Gastrocnemius medialis (tissue), 4 donors: ENCODE measurements at regions not wholly inside any gene's neighbourhood (a gene's known extent, or its start where the extent isn't known, plus 50 kb on each side); places are given as distances from the start of the nearest gene placed in this dataset.
"Not testable (repeated sequence)": the region's sequence is repeated elsewhere in the genome, so short reads cannot be mapped to it uniquely, and the experiment has no call there.

ENCODE experiments used
- ATAC-seq, 2 donors: fragments of 150-250 bp; one replicate each; pipeline ENCODE4 v1.9.1; 2016
- DNase-seq, 2 donors: peaks; one replicate each; pipeline ENCODE4 v3.0.0-alpha.2; 2019
- H3K27ac ChIP-seq, 4 donors: fragments of 200-600 bp; sonication (generic); 1 replicate in 1 of 4; 2 replicates in 3 of 4; pipeline ENCODE4 v1.5.1; 2016 to 2018; ENCODE audit warnings: mild to moderate bottlenecking in 2 of 4, moderate library complexity in 1 of 4
- H3K27me3 ChIP-seq, 3 donors: fragments of 200-600 bp; sonication (generic) in 2 of 3; 1 replicate in 1 of 3; 2 replicates in 2 of 3; pipeline versions ENCODE4 v1.5.1 to v1.6.0; 2016 to 2019; ENCODE audit warnings: mild to moderate bottlenecking in 1 of 3, moderate library complexity in 1 of 3
- H3K36me3 ChIP-seq, 2 donors: fragments of 200-600 bp; sonication (generic) in 1 of 2; one replicate each; pipeline ENCODE4 v1.5.1; 2017 to 2018
- H3K4me1 ChIP-seq, 2 donors: fragments of 200-600 bp; sonication (generic) in 1 of 2; one replicate each; pipeline ENCODE4 v1.5.1; 2016 to 2017; ENCODE audit warnings: mild to moderate bottlenecking in 2 of 2
- H3K4me3 ChIP-seq, 4 donors: fragments of 200-600 bp; sonication (generic) in 3 of 4; 1 replicate in 1 of 4; 2 replicates in 3 of 4; pipeline ENCODE4 v1.5.1; 2016 to 2019; ENCODE audit warnings: mild to moderate bottlenecking in 2 of 4
- H3K9me3 ChIP-seq, 3 donors: fragments of 200-600 bp; sonication (generic) in 2 of 3; 1 replicate in 1 of 3; 2 replicates in 2 of 3; pipeline ENCODE4 v1.5.1; 2016 to 2019
- POLR2A ChIP-seq, 2 donors: fragments of 450-650 bp; IDR thresholded peaks; one replicate each; pipeline ENCODE4 v1.6.1; 2017; ENCODE audit warnings: antibody characterized with exemption in 2 of 2, mild to moderate bottlenecking in 2 of 2, moderate library complexity in 2 of 2
- in situ Hi-C, 4 donors: fragments of 200-750 bp; cut with MboI; loops; one replicate each; pipeline versions ENCODE4 v1.15.0 to v1.8.0; 2017; ENCODE audit warnings: low sequenced_read_pairs in 4 of 4
- intact Hi-C: fragments of 100-400 bp; cut with DNase I; formaldehyde crosslinking; loops from one replicate; pipeline ENCODE4 v1.15.1; 2023; ENCODE audit warnings: low total_unique reads
- TF ChIP-seq, protein P1 (sequence below), 5 experiments: fragments of 450-650 bp in 3 of 5; fragments of 200-600 bp in 2 of 5; sonication (generic) in 2 of 5; IDR thresholded peaks in 4 of 5; conservative IDR thresholded peaks in 1 of 5; 1 replicate in 4 of 5; 2 replicates in 1 of 5; pipeline ENCODE4 v1.5.1; 2016 to 2019; ENCODE audit warnings: antibody characterized with exemption in 5 of 5, mild to moderate bottlenecking in 3 of 5, moderate library complexity in 3 of 5

DNA sequence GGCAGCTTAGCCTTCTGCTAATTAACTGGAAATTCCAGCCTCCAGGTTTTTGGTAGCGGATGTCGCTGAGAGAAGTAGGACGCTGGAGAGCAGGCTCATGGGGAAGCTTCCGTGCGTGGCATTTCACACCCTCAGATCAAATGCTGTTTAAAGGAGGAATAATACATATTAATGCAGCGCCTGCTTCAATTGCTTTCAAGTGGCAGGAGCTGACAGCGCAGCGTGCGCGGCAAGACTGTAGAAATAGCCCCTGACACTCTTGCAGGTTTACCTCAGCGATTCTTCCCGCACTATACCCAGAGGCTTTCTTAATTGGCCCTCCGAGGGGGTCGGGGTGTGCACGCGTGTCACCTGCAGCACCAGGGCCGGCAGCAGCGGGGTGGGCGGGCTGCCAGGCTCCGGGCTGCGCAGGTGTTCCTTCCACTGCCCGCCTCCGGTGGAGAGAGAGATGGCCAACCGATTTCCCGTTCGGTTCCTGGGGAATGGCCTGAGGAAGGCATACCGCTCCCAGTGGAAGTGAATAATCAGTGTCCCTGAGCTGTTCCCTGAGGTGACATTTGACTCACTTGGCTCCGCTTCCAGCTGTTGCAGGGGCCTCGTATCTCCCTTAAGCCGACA is 427.9 kb downstream of the KCTD16 start:
- ATAC-seq (no peak), DNase-seq (no peak)
- Histone ChIP-seq H3K4me1 (peaks cover 0 to 4% of the 10 kb centered on the region in 2 donors), H3K36me3 (no peaks in the 10 kb centered on the region), H3K9me3 (no peaks in the 10 kb centered on the region), H3K4me3 (no peak overlapping the region), H3K27me3 (no peaks in the 10 kb centered on the region), H3K27ac (no peak overlapping the region)
- in situ Hi-C loops = no loop called here
- TF ChIP-seq, protein P1, sequence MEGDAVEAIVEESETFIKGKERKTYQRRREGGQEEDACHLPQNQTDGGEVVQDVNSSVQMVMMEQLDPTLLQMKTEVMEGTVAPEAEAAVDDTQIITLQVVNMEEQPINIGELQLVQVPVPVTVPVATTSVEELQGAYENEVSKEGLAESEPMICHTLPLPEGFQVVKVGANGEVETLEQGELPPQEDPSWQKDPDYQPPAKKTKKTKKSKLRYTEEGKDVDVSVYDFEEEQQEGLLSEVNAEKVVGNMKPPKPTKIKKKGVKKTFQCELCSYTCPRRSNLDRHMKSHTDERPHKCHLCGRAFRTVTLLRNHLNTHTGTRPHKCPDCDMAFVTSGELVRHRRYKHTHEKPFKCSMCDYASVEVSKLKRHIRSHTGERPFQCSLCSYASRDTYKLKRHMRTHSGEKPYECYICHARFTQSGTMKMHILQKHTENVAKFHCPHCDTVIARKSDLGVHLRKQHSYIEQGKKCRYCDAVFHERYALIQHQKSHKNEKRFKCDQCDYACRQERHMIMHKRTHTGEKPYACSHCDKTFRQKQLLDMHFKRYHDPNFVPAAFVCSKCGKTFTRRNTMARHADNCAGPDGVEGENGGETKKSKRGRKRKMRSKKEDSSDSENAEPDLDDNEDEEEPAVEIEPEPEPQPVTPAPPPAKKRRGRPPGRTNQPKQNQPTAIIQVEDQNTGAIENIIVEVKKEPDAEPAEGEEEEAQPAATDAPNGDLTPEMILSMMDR (IDR thresholded peaks at IDR 0.05 in 4 of 5, conservative IDR thresholded peaks at IDR 0.05 in 1 of 5) = no peak
- TF ChIP-seq POLR2A (IDR thresholded peaks at IDR 0.05) = no peak
- intact Hi-C loops = no loop called here

DNA sequence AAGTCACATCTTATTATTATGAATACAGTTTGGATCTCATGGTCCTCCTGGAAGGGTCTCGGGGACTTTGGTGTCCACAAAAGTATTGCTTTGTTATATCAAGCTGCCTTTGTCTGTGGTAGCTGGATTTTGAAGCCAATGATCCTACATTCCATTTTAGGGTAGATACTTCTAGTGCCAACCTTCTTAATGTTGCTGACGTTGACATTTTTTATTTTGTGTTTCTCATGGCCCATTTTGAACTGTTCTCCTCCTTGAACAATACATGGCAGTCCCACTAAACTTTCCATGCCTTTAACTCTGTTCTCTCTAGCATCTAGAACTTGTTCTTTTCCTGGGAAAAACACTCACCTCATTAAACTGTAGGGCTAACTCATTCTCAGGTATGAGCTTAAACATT is 425.8 kb downstream of the KCTD16 start:
- no peak overlapping the region for H3K27ac ChIP-seq
- H3K9me3 ChIP-seq = no peaks in the 10 kb centered on the region
- intact Hi-C loops = no loop called here
- no peak for TF ChIP-seq POLR2A (IDR thresholded peaks at IDR 0.05)
- TF ChIP-seq, protein P1 (IDR thresholded peaks at IDR 0.05 in 4 of 5, conservative IDR thresholded peaks at IDR 0.05 in 1 of 5) = no peak
- DNase-seq (no peak), ATAC-seq (no peak)
- no peaks in the 10 kb centered on the region for H3K36me3 ChIP-seq
- H3K4me1 ChIP-seq = peaks cover 0 to 4% of the 10 kb centered on the region in 2 donors
- in situ Hi-C loops = no loop called here
- no peak overlapping the region for H3K4me3 ChIP-seq
- no peaks in the 10 kb centered on the region for H3K27me3 ChIP-seq

DNA sequence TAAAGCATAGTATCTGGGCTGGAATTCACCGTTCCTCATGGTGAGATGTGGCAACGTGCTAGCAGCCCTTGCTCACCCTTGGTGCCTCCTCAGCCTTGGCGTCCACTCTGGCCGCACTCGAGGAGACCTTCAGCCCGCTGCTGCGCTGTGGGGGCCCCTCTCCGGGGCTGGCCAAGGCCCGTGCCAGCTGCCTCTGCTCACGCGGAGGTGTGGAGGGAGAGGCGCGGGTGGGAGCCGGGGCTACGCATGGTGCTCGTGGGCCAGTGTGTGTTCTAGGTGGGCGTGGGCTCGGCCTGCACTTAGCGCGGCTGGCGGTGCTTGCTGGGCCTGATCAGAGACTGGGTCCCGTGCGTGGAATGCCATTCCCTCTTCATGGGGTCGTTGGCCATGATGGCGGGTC is 424.2 kb downstream of the KCTD16 start:
- no peak overlapping the region for H3K4me3 ChIP-seq
- H3K27me3 ChIP-seq = no peaks in the 10 kb centered on the region
- intact Hi-C loops = no loop called here
- peaks cover 0 to 4% of the 10 kb centered on the region in 2 donors for H3K4me1 ChIP-seq
- no peak overlapping the region for H3K27ac ChIP-seq
- TF ChIP-seq POLR2A (IDR thresholded peaks at IDR 0.05) = no peak
- TF ChIP-seq, protein P1 (IDR thresholded peaks at IDR 0.05 in 4 of 5, conservative IDR thresholded peaks at IDR 0.05 in 1 of 5) = no peak
- ATAC-seq (no peak), DNase-seq (no peak)
- no peaks in the 10 kb centered on the region for H3K36me3 ChIP-seq
- H3K9me3 ChIP-seq = no peaks in the 10 kb centered on the region
- in situ Hi-C loops = no loop called here

DNA sequence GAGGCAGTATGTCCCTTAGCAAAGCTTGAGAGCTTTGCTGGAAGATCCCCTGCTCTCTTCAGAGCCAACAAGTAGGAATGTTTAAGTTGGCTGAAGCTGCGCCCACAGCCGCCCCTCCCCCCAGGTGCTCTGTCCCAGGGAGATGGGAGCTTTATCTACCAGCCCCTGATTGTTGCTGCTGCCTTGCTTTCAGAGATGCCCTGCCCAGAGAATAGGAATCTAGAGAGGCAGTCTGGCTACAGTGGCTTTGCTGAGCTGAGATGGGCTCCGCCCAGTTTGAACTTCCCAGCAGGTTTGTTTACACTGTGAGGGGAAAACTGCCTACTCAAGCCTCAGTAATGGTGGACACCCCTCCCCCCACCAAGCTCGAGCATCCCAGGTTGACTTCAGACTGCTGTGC is 423.6 kb downstream of the KCTD16 start:
- H3K27me3 ChIP-seq, H3K36me3 ChIP-seq, H3K27ac ChIP-seq, DNase-seq, H3K9me3 ChIP-seq, H3K4me3 ChIP-seq, intact Hi-C loops, H3K4me1 ChIP-seq, in situ Hi-C loops, ATAC-seq: not testable (repeated sequence)

DNA sequence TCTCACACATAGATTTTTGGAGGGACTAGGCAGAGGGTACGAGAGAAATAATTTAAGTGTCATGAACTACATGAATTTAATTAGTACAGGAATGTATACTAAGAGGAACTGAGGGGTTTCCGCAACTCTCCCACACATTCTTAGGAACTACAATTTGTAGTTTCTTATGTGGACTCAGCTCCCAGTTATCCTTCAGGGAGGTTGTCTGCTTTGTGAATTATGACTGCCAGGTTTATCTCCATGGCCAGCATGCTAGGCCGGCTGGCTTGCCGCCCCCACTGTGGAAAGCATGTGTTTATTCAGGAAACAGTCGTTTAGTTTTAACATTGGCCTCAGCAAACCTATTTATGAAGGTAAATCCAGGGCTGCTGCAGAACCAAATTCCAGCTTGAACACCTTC is 415.0 kb downstream of the KCTD16 start:
- ATAC-seq (no peak), DNase-seq (no peak)
- H3K9me3 ChIP-seq = no peaks in the 10 kb centered on the region
- H3K36me3 ChIP-seq = no peaks in the 10 kb centered on the region
- in situ Hi-C loops (no loop called here), intact Hi-C loops (no loop called here)
- H3K27me3 ChIP-seq = no peaks in the 10 kb centered on the region
- H3K27ac ChIP-seq = no peak overlapping the region
- no peak overlapping the region for H3K4me3 ChIP-seq
- TF ChIP-seq, protein P1 (IDR thresholded peaks at IDR 0.05 in 4 of 5, conservative IDR thresholded peaks at IDR 0.05 in 1 of 5) = no peak
- TF ChIP-seq POLR2A (IDR thresholded peaks at IDR 0.05) = no peak
- no peaks in the 10 kb centered on the region for H3K4me1 ChIP-seq
